ENCODE measurements at regions not wholly inside any gene's neighbourhood (a gene's known extent, or its start where the extent isn't known, plus 50 kb on each side); places are given as distances from the start of the nearest gene placed in this dataset.

- TF ChIP-seq CTCF (IDR thresholded peaks at IDR 0.05; ENCODE audit: low read depth, low read length) (no peak), POLR2A (IDR thresholded peaks at IDR 0.05; ENCODE audit: extremely low read depth, insufficient read length) (no peak)
- TF ChIP-seq, protein P1, sequence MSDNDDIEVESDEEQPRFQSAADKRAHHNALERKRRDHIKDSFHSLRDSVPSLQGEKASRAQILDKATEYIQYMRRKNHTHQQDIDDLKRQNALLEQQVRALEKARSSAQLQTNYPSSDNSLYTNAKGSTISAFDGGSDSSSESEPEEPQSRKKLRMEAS (IDR thresholded peaks at IDR 0.05; ENCODE audit: low read depth, low read length), result peak; percentile 44
Observed at GRCh38 chr10:52571018-52571417, 201.6 kb downstream of the MBL2 start.

Measured in NB4 (cell line).